ENCODE measurements at regions not wholly inside any gene's neighbourhood (a gene's known extent, or its start where the extent isn't known, plus 50 kb on each side); places are given as distances from the start of the nearest gene placed in this dataset.

- no peak for DNase-seq (ENCODE audit: low read depth)
- no peak overlapping the region for H3K4me3 ChIP-seq (ENCODE audit: low read depth, low read length)
- TF ChIP-seq, protein P1, sequence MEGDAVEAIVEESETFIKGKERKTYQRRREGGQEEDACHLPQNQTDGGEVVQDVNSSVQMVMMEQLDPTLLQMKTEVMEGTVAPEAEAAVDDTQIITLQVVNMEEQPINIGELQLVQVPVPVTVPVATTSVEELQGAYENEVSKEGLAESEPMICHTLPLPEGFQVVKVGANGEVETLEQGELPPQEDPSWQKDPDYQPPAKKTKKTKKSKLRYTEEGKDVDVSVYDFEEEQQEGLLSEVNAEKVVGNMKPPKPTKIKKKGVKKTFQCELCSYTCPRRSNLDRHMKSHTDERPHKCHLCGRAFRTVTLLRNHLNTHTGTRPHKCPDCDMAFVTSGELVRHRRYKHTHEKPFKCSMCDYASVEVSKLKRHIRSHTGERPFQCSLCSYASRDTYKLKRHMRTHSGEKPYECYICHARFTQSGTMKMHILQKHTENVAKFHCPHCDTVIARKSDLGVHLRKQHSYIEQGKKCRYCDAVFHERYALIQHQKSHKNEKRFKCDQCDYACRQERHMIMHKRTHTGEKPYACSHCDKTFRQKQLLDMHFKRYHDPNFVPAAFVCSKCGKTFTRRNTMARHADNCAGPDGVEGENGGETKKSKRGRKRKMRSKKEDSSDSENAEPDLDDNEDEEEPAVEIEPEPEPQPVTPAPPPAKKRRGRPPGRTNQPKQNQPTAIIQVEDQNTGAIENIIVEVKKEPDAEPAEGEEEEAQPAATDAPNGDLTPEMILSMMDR (IDR thresholded peaks at IDR 0.05; ENCODE audit: control insufficient read depth, extremely low read depth, insufficient read depth), result no peak
Measured at GRCh38 chr2:47315475-47315874, 53.6 kb upstream of the EPCAM start.

- TF ChIP-seq, protein P1 (IDR thresholded peaks at IDR 0.05; ENCODE audit: control insufficient read depth, extremely low read depth, insufficient read depth), result no peak
- DNase-seq (ENCODE audit: low read depth), result no peak
- no peak overlapping the region for H3K4me3 ChIP-seq (ENCODE audit: low read depth, low read length)
Measured at GRCh38 chr2:47313728-47314127, 55.4 kb upstream of the EPCAM start.

GRCh38 chr2:47313141-47313691 lies 55.9 kb upstream of the EPCAM start:
- no peak overlapping the region for H3K4me3 ChIP-seq (ENCODE audit: low read depth, low read length)
- no peak for DNase-seq (ENCODE audit: low read depth)
- TF ChIP-seq, protein P1 (IDR thresholded peaks at IDR 0.05; ENCODE audit: control insufficient read depth, extremely low read depth, insufficient read depth), result no peak

DNA sequence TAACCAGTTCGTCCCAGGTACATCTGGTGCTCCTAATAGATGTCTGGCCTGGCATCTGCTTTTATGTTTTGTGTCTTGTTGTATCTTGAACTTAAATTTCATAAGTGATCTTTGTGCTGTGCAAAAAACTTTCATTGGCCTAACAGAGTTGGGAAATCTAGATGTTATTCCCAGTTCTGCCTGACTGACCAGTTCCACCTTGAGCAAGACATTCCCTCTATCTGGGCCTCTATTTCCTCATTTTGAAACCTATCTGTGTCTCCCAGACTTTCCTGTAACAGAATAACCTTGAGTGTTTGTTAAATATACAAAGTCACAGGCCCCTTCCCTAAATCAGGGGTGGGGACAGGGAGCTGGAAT lies 56.6 kb upstream of the EPCAM start:
- no peak overlapping the region for H3K4me3 ChIP-seq (ENCODE audit: low read depth, low read length)
- no peak for DNase-seq (ENCODE audit: low read depth)
- TF ChIP-seq, protein P1 (IDR thresholded peaks at IDR 0.05; ENCODE audit: control insufficient read depth, extremely low read depth, insufficient read depth), result no peak

GRCh38 chr2:47311764-47312490 lies 57.2 kb upstream of the EPCAM start:
- DNase-seq (ENCODE audit: low read depth), result no peak
- no peak overlapping the region for H3K4me3 ChIP-seq (ENCODE audit: low read depth, low read length)
- TF ChIP-seq, protein P1 (IDR thresholded peaks at IDR 0.05; ENCODE audit: control insufficient read depth, extremely low read depth, insufficient read depth), result no peak

- TF ChIP-seq, protein P1 (IDR thresholded peaks at IDR 0.05; ENCODE audit: control insufficient read depth, extremely low read depth, insufficient read depth), result no peak
- no peak overlapping the region for H3K4me3 ChIP-seq (ENCODE audit: low read depth, low read length)
- no peak for DNase-seq (ENCODE audit: low read depth)
Measured at GRCh38 chr2:47310801-47311560, 58.1 kb upstream of the EPCAM start.

All from LNCaP clone FGC (cell line).